HFFc6 (cell line): ENCODE measurements at regions not wholly inside any gene's neighbourhood (a gene's known extent, or its start where the extent isn't known, plus 50 kb on each side); places are given as distances from the start of the nearest gene placed in this dataset.

Experiments used
- DNase-seq: peaks from one replicate; pipeline ENCODE4 v3.0.0-alpha.2; 2018
- H3K27ac Mint-ChIP-seq: 2 replicates; pipeline ENCODE4 v1.8.0; 2020; ENCODE audit warnings: mild to moderate bottlenecking, mixed read lengths
- H3K27me3 Mint-ChIP-seq: 2 replicates; pipeline ENCODE4 v1.8.0; 2021; ENCODE audit warnings: mild to moderate bottlenecking, moderate library complexity, mixed read lengths; ENCODE audit not compliant: insufficient read depth
- H3K36me3 Mint-ChIP-seq: 2 replicates; pipeline ENCODE4 v1.8.0; 2021; ENCODE audit warnings: low read depth, mixed read lengths
- H3K4me1 Mint-ChIP-seq: 2 replicates; pipeline ENCODE4 v1.8.0; 2020; ENCODE audit warnings: low read depth, mixed read lengths
- H3K4me3 Mint-ChIP-seq: 2 replicates; pipeline ENCODE4 v1.8.0; 2020; ENCODE audit warnings: mild to moderate bottlenecking, moderate library complexity, mixed read lengths
- H3K9me3 Mint-ChIP-seq: 2 replicates; pipeline ENCODE4 v1.8.0; 2020; ENCODE audit warnings: mild to moderate bottlenecking, mixed read lengths
- CTCF ChIP-seq: fragments of 200-600 bp; sonication (generic); IDR thresholded peaks from 2 replicates; pipeline ENCODE4 v1.5.0; 2021; ENCODE audit warnings: antibody characterized with exemption, mild to moderate bottlenecking

DNA sequence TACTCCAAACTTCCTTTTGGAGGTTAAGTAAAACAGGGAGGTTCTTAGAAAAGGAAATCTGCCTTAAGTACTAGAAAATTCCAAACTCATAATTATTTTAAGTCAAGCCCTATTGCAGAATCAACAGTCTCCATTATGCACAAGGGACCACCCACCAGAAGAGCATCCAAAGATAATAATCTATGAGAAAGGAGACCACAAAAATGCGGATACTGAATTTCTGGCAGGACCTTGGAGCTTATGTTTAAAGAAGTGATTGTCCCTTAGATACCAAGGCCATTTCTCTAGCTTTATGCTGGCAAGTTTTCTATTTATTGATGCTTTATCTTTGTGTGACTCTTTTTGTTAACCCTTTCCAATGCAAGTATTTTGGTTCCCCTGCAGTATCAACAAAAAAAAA is 404.0 kb upstream of the MMADHC start:
- Mint-ChIP-seq H3K36me3 (peaks cover 4% of the 10 kb centered on the region; the same call in 1 of the 2 replicates), H3K27ac (no peak overlapping the region), H3K27me3 (no peaks in the 10 kb centered on the region; the same call in 1 of the 2 replicates), H3K9me3 (no peaks in the 10 kb centered on the region), H3K4me3 (no peak overlapping the region), H3K4me1 (peaks cover 62% of the 10 kb centered on the region)
- peak; percentile 52 for DNase-seq
- TF ChIP-seq CTCF: 0 out of 2 replicates have a peak, but pooled peaks have one; percentile 25

GRCh38 chr2:149990965-149991364 is 403.4 kb upstream of the MMADHC start:
- Mint-ChIP-seq H3K4me3 (no peak overlapping the region), H3K27me3 (no peaks in the 10 kb centered on the region; the same call in 1 of the 2 replicates), H3K4me1 (peaks cover 62% of the 10 kb centered on the region), H3K36me3 (peaks cover 4% of the 10 kb centered on the region; the same call in 1 of the 2 replicates), H3K27ac (no peak overlapping the region), H3K9me3 (no peaks in the 10 kb centered on the region)
- TF ChIP-seq CTCF: no peak
- no peak for DNase-seq

DNA sequence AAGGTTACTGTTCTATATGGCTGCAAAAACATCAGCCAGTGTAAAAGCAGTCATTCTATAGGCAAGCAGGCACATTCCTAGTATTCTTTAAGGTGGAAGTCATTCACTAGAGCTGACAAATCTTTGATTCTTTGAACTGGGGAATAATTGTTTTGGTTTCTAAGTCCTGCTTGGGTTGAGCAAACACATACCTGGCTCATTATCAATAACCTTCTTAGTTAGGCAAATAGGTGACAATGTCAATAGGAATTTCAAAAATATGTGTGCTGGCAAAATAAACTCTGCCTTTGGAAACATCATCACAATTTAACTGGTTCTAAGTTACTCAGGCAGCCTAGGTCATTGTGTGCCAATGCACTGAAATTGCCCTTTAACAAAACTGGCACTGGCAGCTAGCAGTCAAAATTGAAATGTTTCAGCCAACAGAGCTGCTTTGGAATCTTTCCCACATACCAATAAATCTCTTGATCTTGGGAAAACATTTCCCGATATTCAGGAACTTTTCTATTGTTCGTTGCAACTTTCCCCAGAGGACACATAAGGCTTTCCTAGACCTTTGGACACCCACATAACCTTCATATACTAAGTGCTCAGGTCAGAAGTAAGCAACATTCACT is 402.0 kb upstream of the MMADHC start:
- H3K27ac Mint-ChIP-seq: no peak overlapping the region

DNA sequence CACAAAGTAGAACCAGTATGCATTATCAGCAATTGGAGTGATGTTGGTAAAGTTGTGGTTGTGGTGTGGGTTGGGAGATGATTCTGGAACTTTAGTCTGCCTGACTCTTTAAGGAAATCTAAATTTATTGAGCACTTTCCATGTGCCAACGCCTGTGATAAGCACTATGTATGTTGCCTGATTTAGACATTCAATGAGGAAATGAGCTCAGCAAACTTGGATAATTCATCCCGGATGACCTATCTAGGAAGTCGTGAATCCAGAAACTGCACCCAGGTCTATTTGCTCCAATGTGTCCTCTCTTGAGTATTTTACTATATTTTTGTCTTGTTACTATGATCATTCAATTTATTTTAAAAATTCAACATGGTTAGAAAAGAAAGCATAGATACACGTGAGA is 400.8 kb upstream of the MMADHC start:
- Mint-ChIP-seq H3K4me1 (peaks cover 49% of the 10 kb centered on the region), H3K27ac (no peak overlapping the region), H3K9me3 (no peaks in the 10 kb centered on the region), H3K36me3 (no peaks in the 10 kb centered on the region), H3K4me3 (no peak overlapping the region), H3K27me3 (no peaks in the 10 kb centered on the region; the same call in 1 of the 2 replicates)
- DNase-seq: no peak
- TF ChIP-seq CTCF: no peak

More for the DNA sequence above, 402.0 kb upstream of the MMADHC start:
- no peaks in the 10 kb centered on the region for H3K9me3 Mint-ChIP-seq
- 0 out of 2 replicates have a peak overlapping the region, but pooled peaks have one; percentile 7 for H3K4me3 Mint-ChIP-seq
- no peaks in the 10 kb centered on the region; the same call in 1 of the 2 replicates for H3K27me3 Mint-ChIP-seq
- peaks cover 4% of the 10 kb centered on the region; the same call in 1 of the 2 replicates for H3K36me3 Mint-ChIP-seq
- peaks cover 56% of the 10 kb centered on the region for H3K4me1 Mint-ChIP-seq
- TF ChIP-seq CTCF: no peak
- DNase-seq: peak; percentile 54

DNA sequence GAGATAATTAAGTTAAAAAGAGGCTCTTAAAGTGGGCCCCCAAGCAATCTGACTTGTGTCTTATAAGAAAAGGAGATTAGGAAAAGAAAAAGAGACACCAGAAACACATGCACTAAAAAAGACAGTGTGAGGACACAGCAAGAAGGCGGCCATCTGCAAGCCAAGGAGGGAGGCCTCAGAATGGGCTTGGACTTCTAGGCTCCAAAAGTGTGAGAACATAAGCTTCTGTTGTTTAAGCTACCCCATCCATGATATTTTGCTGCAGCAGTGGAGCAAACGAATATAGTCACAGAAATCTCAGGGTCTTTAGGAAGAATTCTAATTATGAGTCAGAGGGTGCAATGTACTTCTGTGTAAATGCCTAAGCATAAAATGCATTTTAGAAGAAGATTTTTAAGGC is 399.3 kb upstream of the MMADHC start:
- Mint-ChIP-seq H3K36me3 (no peaks in the 10 kb centered on the region), H3K4me3 (no peak overlapping the region), H3K27me3 (no peaks in the 10 kb centered on the region), H3K4me1 (peaks cover 34% of the 10 kb centered on the region), H3K27ac (no peak overlapping the region), H3K9me3 (no peaks in the 10 kb centered on the region)
- no peak for TF ChIP-seq CTCF
- no peak for DNase-seq
